Mesodermal cell (in vitro differentiated cells): ENCODE measurements at regions not wholly inside any gene's neighbourhood (a gene's known extent, or its start where the extent isn't known, plus 50 kb on each side); places are given as distances from the start of the nearest gene placed in this dataset.

Experiments used
- H3K27ac ChIP-seq: 2 replicates; pipeline ENCODE4 v1.7.0; 2013; ENCODE audit warnings: mild to moderate bottlenecking, low read depth, low read length, moderate library complexity; ENCODE audit not compliant: severe bottlenecking
- H3K36me3 ChIP-seq: 2 replicates; pipeline ENCODE4 v1.7.1; 2013; ENCODE audit warnings: mild to moderate bottlenecking, low read length, moderate library complexity; ENCODE audit not compliant: control insufficient read depth, insufficient read depth
- H3K4me1 ChIP-seq: one replicate; pipeline ENCODE4 v1.7.1; 2013; ENCODE audit warnings: mild to moderate bottlenecking, low read length; ENCODE audit not compliant: insufficient read depth, control insufficient read depth, poor library complexity, severe bottlenecking
- H3K4me3 ChIP-seq: 2 replicates; pipeline ENCODE4 v1.7.0; 2013; ENCODE audit warnings: low read length, control low read depth, mild to moderate bottlenecking; ENCODE audit not compliant: insufficient read depth, poor library complexity, severe bottlenecking; ENCODE audit errors: extremely low read depth
- H3K9me3 ChIP-seq: 2 replicates; pipeline ENCODE4 v1.7.1; 2013; ENCODE audit warnings: mild to moderate bottlenecking, low read length, moderate library complexity; ENCODE audit not compliant: control insufficient read depth
- WGBS, 2 experiments: methylation state at CpG; one replicate each; pipeline ENCODE4 v1.1.5; 2013; ENCODE audit warnings: missing lambda C conversion rate in 2 of 2; ENCODE audit not compliant: insufficient coverage in 2 of 2; 5-methylcytosine and 5-hydroxymethylcytosine counted together

- H3K27ac ChIP-seq = no peak overlapping the region
- H3K4me1 ChIP-seq = no peaks in the 10 kb centered on the region
- H3K4me3 ChIP-seq = no peak overlapping the region
- no peaks in the 10 kb centered on the region for H3K9me3 ChIP-seq
- WGBS, 2 experiments = 86 to 88% methylated on average over 8 to 10 of the region's 13 CpGs
- H3K36me3 ChIP-seq = no peaks in the 10 kb centered on the region
These were observed 70.6 kb upstream of the NTM start for GRCh38 chr11:131299598-131300438.

- Histone ChIP-seq H3K27ac (no peak overlapping the region), H3K36me3 (no peaks in the 10 kb centered on the region), H3K9me3 (no peaks in the 10 kb centered on the region), H3K4me1 (no peaks in the 10 kb centered on the region), H3K4me3 (no peak overlapping the region)
- 82 to 91% methylated on average over 3 of the region's 10 CpGs for WGBS, 2 experiments
These were observed 70.0 kb upstream of the NTM start for GRCh38 chr11:131300439-131300717.

- Histone ChIP-seq H3K36me3 (no peaks in the 10 kb centered on the region), H3K9me3 (no peaks in the 10 kb centered on the region), H3K4me1 (no peaks in the 10 kb centered on the region), H3K4me3 (no peak overlapping the region), H3K27ac (no peak overlapping the region)
- WGBS, 2 experiments = 84 to 90% methylated on average over 5 of the region's 5 CpGs
These were observed 69.1 kb upstream of the NTM start for GRCh38 chr11:131301306-131301705.

- Histone ChIP-seq H3K36me3 (no peaks in the 10 kb centered on the region), H3K27ac (no peak overlapping the region), H3K4me3 (no peak overlapping the region), H3K9me3 (no peaks in the 10 kb centered on the region), H3K4me1 (no peaks in the 10 kb centered on the region)
- no CpG with 5 or more reads among the region's 1 CpG for WGBS, 2 experiments
These were observed 67.6 kb upstream of the NTM start for GRCh38 chr11:131302836-131303235.

- H3K9me3 ChIP-seq = no peaks in the 10 kb centered on the region
These were observed 66.8 kb upstream of the NTM start for GRCh38 chr11:131303611-131304119.

GRCh38 chr11:131305005-131305404 is 65.4 kb upstream of the NTM start:
- no peaks in the 10 kb centered on the region for H3K36me3 ChIP-seq
- no peaks in the 10 kb centered on the region for H3K4me1 ChIP-seq
- H3K27ac ChIP-seq = no peak overlapping the region
- H3K9me3 ChIP-seq = no peaks in the 10 kb centered on the region
- H3K4me3 ChIP-seq = no peak overlapping the region
- 84 to 96% methylated on average over 3 of the region's 3 CpGs for WGBS, 2 experiments

More at GRCh38 chr11:131303611-131304119, 66.8 kb upstream of the NTM start:
- Histone ChIP-seq H3K4me1 (no peaks in the 10 kb centered on the region), H3K4me3 (no peak overlapping the region), H3K27ac (no peak overlapping the region), H3K36me3 (no peaks in the 10 kb centered on the region)
- 92 to 96% methylated on average over 4 to 5 of the region's 5 CpGs for WGBS, 2 experiments

- Histone ChIP-seq H3K9me3 (no peaks in the 10 kb centered on the region), H3K4me1 (no peaks in the 10 kb centered on the region), H3K27ac (no peak overlapping the region), H3K36me3 (no peaks in the 10 kb centered on the region), H3K4me3 (no peak overlapping the region)
- WGBS, 2 experiments = 85 to 96% methylated on average over 4 of the region's 6 CpGs
These were observed 62.9 kb upstream of the NTM start for GRCh38 chr11:131307506-131307905.

- no peak overlapping the region for H3K4me3 ChIP-seq
- WGBS, 2 experiments = 90 to 100% methylated on average over 1 to 4 of the region's 5 CpGs
These were observed 60.6 kb upstream of the NTM start for GRCh38 chr11:131309776-131310175.

GRCh38 chr11:131311776-131312514 is 58.5 kb upstream of the NTM start:
- no peaks in the 10 kb centered on the region for H3K4me1 ChIP-seq
- H3K9me3 ChIP-seq = no peaks in the 10 kb centered on the region
- WGBS, 2 experiments = 83 to 90% methylated on average over 3 to 5 of the region's 10 CpGs

More at GRCh38 chr11:131309776-131310175, 60.6 kb upstream of the NTM start:
- H3K4me1 ChIP-seq = no peaks in the 10 kb centered on the region
- H3K9me3 ChIP-seq = no peaks in the 10 kb centered on the region
- H3K36me3 ChIP-seq = no peaks in the 10 kb centered on the region
- no peak overlapping the region for H3K27ac ChIP-seq

More at GRCh38 chr11:131311776-131312514, 58.5 kb upstream of the NTM start:
- no peaks in the 10 kb centered on the region for H3K36me3 ChIP-seq
- H3K4me3 ChIP-seq = no peak overlapping the region
- no peak overlapping the region for H3K27ac ChIP-seq
